Dermis blood vessel endothelial cell (primary cell): ENCODE measurements at regions not wholly inside any gene's neighbourhood (a gene's known extent, or its start where the extent isn't known, plus 50 kb on each side); places are given as distances from the start of the nearest gene placed in this dataset.

Experiments used
- DNase-seq: peaks from one replicate; pipeline ENCODE4 v3.0.0; 2010

- DNase-seq, result no peak
These were observed 1293.7 kb upstream of the C9orf72 start for GRCh38 chr9:28866951-28867350.

- no peak for DNase-seq
These were observed 1295.1 kb upstream of the C9orf72 start for GRCh38 chr9:28868228-28868990.

- DNase-seq, result no peak
These were observed 1309.2 kb upstream of the C9orf72 start for GRCh38 chr9:28882529-28882928.

- no peak for DNase-seq
These were observed 1310.0 kb upstream of the C9orf72 start for GRCh38 chr9:28883234-28883633.

- no peak for DNase-seq
These were observed 1314.1 kb upstream of the C9orf72 start for GRCh38 chr9:28887188-28887884.

- no peak for DNase-seq
These were observed 1315.5 kb upstream of the C9orf72 start for GRCh38 chr9:28888806-28889205.

- no peak for DNase-seq
These were observed 1319.3 kb upstream of the C9orf72 start for GRCh38 chr9:28892538-28892937.

- no peak for DNase-seq
These were observed 1326.0 kb upstream of the C9orf72 start for GRCh38 chr9:28899267-28899666.

GRCh38 chr9:28899926-28900325 lies 1326.6 kb upstream of the C9orf72 start:
- DNase-seq, result no peak

- no peak for DNase-seq
These were observed 1327.1 kb upstream of the C9orf72 start for GRCh38 chr9:28900406-28900805.

- no peak for DNase-seq
These were observed 1336.2 kb upstream of the C9orf72 start for GRCh38 chr9:28909526-28909925.

GRCh38 chr9:28912621-28913020 lies 1339.3 kb upstream of the C9orf72 start:
- DNase-seq, result no peak

- DNase-seq, result no peak
These were observed 1342.1 kb upstream of the C9orf72 start for GRCh38 chr9:28915202-28915930.

GRCh38 chr9:28916348-28916747 lies 1343.1 kb upstream of the C9orf72 start:
- DNase-seq, result no peak

GRCh38 chr9:28921857-28922500 lies 1348.7 kb upstream of the C9orf72 start:
- no peak for DNase-seq

GRCh38 chr9:28922891-28923290 lies 1349.6 kb upstream of the C9orf72 start:
- DNase-seq, result no peak

GRCh38 chr9:28923351-28923750 lies 1350.1 kb upstream of the C9orf72 start:
- no peak for DNase-seq

GRCh38 chr9:28925157-28925556 lies 1351.9 kb upstream of the C9orf72 start:
- DNase-seq, result no peak

- DNase-seq, result no peak
These were observed 1353.0 kb upstream of the C9orf72 start for GRCh38 chr9:28926306-28926705.

- DNase-seq, result no peak
These were observed 1354.4 kb upstream of the C9orf72 start for GRCh38 chr9:28927691-28928090.

- DNase-seq, result no peak
These were observed 1356.2 kb upstream of the C9orf72 start for GRCh38 chr9:28929433-28929832.

- DNase-seq, result no peak
These were observed 1357.5 kb upstream of the C9orf72 start for GRCh38 chr9:28930766-28931165.

- DNase-seq, result no peak
These were observed 1360.8 kb upstream of the C9orf72 start for GRCh38 chr9:28934111-28934510.
